Epidermal melanocyte (primary cell): ENCODE measurements at regions not wholly inside any gene's neighbourhood (a gene's known extent, or its start where the extent isn't known, plus 50 kb on each side); places are given as distances from the start of the nearest gene placed in this dataset.

Experiments
- DNase-seq: peaks from one replicate; pipeline ENCODE4 v3.0.0; 2011; ENCODE audit warnings: low spot score; ENCODE audit not compliant: insufficient read length

DNA sequence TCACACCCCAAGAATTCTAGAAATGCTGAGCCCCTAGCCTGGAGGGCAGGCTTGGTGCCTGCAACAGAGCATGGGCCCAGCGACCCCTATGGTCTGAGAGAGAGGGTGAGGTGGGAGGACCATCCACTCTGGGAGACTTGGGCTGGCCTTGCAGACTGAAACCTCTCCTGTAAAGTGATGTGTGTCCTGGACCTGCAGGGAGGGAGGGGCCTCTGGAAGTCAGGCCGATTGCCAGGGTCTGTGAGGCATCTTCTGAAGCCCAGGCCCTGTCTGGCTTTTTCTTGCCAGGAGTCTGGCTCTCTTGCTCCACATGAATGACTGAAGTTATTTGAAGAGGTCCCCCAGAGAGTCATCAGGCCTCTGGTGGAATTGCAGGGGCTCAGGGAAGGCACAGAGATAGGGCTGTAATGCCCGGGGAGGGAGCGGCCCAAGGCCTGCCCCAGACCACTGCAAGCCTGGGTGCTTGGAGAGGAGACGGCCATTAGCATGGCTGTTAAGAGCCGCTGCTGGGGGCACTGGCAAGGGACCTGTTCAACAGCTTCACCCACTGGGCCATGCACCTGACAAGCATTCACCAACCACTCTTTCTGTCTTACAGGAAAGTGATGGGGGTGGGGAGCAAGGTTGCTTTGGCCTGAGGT, 56.0 kb upstream of the CHRNA7 start:
- no peak for DNase-seq

DNA sequence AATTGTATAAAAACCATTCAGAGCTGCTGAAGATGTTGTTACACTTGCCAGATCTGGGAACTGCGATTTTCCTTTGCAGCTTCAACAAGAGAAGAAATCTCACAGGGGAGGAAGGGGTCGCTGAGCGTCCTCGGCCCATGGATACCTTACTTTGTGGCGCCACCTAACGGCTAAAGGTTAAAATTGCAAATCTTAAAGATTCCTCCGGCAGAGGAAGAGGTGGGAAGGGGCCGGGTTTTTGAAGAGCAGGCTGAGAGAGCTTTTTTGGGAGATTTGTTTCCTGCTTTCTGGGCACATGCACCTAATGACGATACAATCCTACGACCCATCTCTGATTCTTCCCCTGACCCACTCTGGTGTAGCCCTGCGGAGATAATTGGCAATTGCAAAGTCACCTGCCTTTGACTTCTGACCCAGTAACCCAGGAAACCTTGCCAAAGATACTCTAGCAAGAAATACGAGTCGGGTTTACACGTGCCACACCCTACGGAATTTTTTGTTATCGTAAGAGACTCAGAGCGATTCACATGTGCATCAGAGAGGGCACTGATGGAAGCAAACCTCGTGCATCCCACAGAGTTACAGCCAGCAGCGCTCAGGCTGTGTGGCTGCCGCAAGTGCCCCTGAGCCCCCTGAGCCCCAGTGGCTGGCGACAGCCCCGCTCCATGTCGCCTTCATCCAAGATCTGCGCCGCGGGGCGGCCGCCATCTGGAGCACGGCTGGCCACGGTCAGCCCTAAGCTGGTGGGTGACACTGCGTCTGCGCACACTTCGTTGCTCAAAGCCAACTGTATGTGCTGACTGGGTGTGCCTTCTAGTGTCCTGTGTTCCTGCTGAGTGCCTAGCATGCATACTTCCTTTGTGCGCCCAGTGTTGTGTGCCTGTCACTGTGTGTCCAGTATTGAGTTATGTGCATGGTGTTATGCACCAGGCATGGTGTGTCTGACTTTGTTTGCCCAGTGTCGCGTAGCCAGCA, 55.2 kb upstream of the CHRNA7 start:
- no peak for DNase-seq

DNA sequence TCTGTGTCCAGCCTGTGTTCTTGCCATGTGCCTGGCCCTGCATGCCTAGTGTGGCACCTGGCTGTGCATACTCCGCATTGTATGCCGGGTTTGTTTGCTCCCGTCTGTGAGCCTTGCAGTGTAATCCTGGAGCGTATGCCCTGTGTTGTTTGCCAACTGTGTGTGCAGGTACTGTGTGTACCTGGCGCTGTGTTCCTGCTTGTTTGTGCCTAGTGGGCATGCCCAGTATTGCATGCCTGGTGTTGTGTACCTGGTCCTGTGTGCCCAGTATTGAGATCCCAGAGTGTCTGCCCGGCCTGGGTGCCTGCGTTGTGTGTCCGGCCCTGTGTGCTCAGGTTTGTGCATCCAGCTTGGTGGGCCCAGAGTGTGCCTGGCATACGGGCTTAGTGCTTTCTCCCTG, 54.5 kb upstream of the CHRNA7 start:
- DNase-seq, result no peak

DNA sequence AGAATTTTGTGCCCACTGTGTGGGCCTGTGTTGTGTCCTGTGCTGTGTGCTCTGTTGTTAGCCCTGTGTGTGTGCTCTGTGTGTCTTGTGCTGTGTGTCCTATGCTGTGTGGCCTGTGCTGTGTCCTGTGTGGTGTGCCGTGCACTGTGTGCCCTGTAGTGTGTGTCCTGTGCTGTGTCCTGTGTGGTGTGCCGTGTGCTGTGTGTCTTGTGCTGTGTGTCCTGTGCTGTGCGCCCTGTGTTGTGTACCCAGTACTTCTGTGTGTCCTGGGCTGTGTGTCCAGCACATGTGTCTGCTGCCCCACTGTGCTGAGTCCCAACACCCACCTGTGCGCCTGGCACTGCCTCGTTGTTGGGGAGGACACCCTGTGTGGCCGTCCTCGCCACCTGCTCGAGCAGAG, 53.2 kb upstream of the CHRNA7 start:
- no peak for DNase-seq

DNA sequence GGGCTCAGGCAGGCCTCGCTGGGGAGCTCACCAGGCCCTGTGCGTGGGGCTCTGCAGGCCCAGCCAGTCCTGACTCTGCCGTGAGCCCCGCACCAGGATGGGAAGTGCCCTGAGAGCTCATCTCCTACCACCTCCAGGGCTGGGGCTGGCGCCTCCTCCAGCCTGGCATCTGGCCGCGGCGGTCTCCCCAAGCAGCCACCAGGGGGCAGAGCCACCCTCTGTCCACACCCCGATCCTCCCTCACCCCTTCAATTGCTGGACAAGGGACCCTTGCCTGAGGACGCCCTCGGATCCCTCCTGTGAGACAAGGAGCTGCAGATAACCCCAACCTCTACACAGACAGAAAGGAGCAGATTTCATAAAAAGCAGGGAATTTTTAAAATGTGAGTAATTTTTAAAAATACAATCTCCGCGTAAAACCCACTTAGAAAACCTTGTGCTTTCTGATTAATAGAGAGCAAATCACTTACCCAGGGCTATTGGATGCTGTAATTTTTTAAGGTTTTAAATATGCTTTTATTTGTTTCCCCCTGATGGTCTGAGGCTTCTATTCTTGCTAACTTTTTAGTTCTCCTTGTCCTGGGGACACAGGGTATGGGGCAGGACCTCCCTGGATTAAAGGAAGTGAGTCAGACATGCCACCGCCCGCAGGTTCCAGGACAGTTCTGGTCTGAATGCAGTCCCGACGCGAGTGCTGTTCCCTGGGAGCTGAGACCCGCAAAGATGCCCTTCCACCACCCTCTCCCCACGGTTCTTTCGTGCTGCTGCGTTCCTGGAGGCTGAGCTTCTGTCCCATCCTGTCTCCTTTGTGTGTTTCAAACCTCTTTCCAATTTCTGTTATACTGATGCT, 52.3 kb upstream of the CHRNA7 start:
- DNase-seq, result no peak
